ENCODE measurements at regions not wholly inside any gene's neighbourhood (a gene's known extent, or its start where the extent isn't known, plus 50 kb on each side); places are given as distances from the start of the nearest gene placed in this dataset.

DNA sequence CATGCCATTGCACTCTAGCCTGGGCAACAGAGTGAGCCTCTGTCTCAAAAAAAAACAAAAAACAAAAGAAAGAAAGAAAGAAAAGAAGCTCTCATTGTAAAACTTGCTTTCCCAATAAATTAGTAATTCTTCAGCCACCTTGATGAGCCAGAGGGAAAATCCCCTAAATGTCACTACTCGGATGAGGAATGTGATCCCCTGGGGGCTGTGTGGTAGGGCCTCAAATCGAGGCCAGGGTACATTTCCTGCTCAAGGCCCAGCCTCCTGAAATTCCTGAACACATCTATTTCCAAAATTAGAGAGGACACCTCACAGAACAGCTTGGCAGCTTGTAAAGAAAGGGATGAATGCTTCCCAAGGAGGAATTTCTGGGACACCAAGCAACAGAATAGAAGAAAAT is 147.1 kb upstream of the SESN3 start:
- Histone ChIP-seq H3K79me2 (ENCODE audit: control insufficient read depth, insufficient read depth, low read length) (no peaks in the 10 kb centered on the region), H4K20me1 (replicated peaks; ENCODE audit: control insufficient read depth, extremely low read depth, insufficient read depth, low read length) (no peaks in the 10 kb centered on the region), H3K27me3 (ENCODE audit: control insufficient read depth in 2 of 2, insufficient read depth in 2 of 2, low read length in 2 of 2) (no peaks in the 10 kb centered on the region), H3K9me1 (replicated peaks; ENCODE audit: control insufficient read depth, extremely low read depth, insufficient read depth, low read length) (no peaks in the 10 kb centered on the region), H3K4me3 (replicated peaks in 1 of 3; ENCODE audit: insufficient read depth in 1 of 3, low read depth in 1 of 3, low read length in 3 of 3) (no peak overlapping the region), H3K4me1 (ENCODE audit: control insufficient read depth, extremely low read depth, insufficient read depth, low read length) (no peaks in the 10 kb centered on the region), H3K27ac (ENCODE audit: insufficient read depth, low read depth, low read length) (no peak overlapping the region), H3K9ac (replicated peaks; ENCODE audit: extremely low read depth, insufficient read depth, low read length) (no peak overlapping the region), H3K4me2 (ENCODE audit: insufficient read depth, low read length) (no peak overlapping the region), H2AFZ (ENCODE audit: low read depth, low read length) (no peak overlapping the region), H3K36me3 (ENCODE audit: control insufficient read depth in 2 of 2, extremely low read depth in 1 of 2, insufficient read depth in 2 of 2, low read length in 2 of 2) (no peaks in the 10 kb centered on the region), H3K9me3 (replicated peaks; ENCODE audit: control insufficient read depth, insufficient read depth, low read length) (no peaks in the 10 kb centered on the region)
- intact Hi-C loops (cut with micrococcal nuclease) (no loop called here), dilution Hi-C loops (cut with MboI; ENCODE audit: extremely low pct_ligation_motif_present, low sequenced_read_pairs) (no loop called here)
- no peak for DNase-seq (ENCODE audit: low read depth, low spot score)
- no TSS peak for BruUV-seq (replicated peaks)
- ChIA-PET POLR2A (no interaction called here), CTCF (no interaction called here)
- TF ChIP-seq MYC (IDR thresholded peaks at IDR 0.05; ENCODE audit: low read depth, low read length) (no peak), JUN (IDR thresholded peaks at IDR 0.05; ENCODE audit: borderline replicate concordance, insufficient read depth, insufficient read length, low read depth) (no peak), EZH2 (IDR thresholded peaks at IDR 0.05; ENCODE audit: borderline replicate concordance, low read depth, low read length, severe bottlenecking) (no peak), POLR2A (IDR thresholded peaks at IDR 0.05; ENCODE audit: low read depth, low read length) (no peak), FOS (IDR thresholded peaks at IDR 0.05; ENCODE audit: borderline replicate concordance, insufficient read depth, low read length) (no peak), GATA2 (IDR thresholded peaks at IDR 0.05; ENCODE audit: insufficient read depth, insufficient read length, low read depth, low read length) (no peak), POLR2AphosphoS5 (IDR thresholded peaks at IDR 0.05; ENCODE audit: insufficient read depth, low read depth, low read length) (no peak)
- TF ChIP-seq, protein P1, sequence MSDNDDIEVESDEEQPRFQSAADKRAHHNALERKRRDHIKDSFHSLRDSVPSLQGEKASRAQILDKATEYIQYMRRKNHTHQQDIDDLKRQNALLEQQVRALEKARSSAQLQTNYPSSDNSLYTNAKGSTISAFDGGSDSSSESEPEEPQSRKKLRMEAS (IDR thresholded peaks at IDR 0.05; ENCODE audit: insufficient read depth, insufficient read length), result no peak
- TF ChIP-seq, protein P2, sequence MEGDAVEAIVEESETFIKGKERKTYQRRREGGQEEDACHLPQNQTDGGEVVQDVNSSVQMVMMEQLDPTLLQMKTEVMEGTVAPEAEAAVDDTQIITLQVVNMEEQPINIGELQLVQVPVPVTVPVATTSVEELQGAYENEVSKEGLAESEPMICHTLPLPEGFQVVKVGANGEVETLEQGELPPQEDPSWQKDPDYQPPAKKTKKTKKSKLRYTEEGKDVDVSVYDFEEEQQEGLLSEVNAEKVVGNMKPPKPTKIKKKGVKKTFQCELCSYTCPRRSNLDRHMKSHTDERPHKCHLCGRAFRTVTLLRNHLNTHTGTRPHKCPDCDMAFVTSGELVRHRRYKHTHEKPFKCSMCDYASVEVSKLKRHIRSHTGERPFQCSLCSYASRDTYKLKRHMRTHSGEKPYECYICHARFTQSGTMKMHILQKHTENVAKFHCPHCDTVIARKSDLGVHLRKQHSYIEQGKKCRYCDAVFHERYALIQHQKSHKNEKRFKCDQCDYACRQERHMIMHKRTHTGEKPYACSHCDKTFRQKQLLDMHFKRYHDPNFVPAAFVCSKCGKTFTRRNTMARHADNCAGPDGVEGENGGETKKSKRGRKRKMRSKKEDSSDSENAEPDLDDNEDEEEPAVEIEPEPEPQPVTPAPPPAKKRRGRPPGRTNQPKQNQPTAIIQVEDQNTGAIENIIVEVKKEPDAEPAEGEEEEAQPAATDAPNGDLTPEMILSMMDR (IDR thresholded peaks at IDR 0.05; ENCODE audit: extremely low read depth in 1 of 2, insufficient read depth in 1 of 2, low read depth in 1 of 2, low read length in 2 of 2), result no peak
- FAIRE-seq, result no peak

Data from endothelial cell of umbilical vein (primary cell).